ENCODE measurements at regions not wholly inside any gene's neighbourhood (a gene's known extent, or its start where the extent isn't known, plus 50 kb on each side); places are given as distances from the start of the nearest gene placed in this dataset.

- no peak for DNase-seq (ENCODE audit: low read depth in 2 of 2)
- Histone ChIP-seq H3K9ac (ENCODE audit: insufficient read depth, low read length) (no peak overlapping the region), H3K4me2 (ENCODE audit: extremely low read depth, insufficient read depth, low read length) (no peak overlapping the region)
These were observed 404.6 kb downstream of the DMRT2 start for GRCh38 chr9:1454616-1455347.

GRCh38 chr9:1455766-1456165 is 405.6 kb downstream of the DMRT2 start:
- H3K9me3 ChIP-seq (ENCODE audit: control insufficient read depth, insufficient read depth, low read depth, low read length): no peaks in the 10 kb centered on the region
- H3K27ac ChIP-seq (ENCODE audit: insufficient read depth, low read length): no peak overlapping the region
- DNase-seq (ENCODE audit: low read depth in 2 of 2): no peak
- no peak overlapping the region for H3K4me3 ChIP-seq (replicated peaks in 1 of 4; ENCODE audit: control extremely low read depth in 1 of 4, insufficient read depth in 1 of 4, low read depth in 3 of 4, low read length in 4 of 4)
- H2AFZ ChIP-seq (ENCODE audit: low read length): no peak overlapping the region
- H3K4me1 ChIP-seq (ENCODE audit: control insufficient read depth, extremely low read depth, insufficient read depth, low read length): no peaks in the 10 kb centered on the region
- no peaks in the 10 kb centered on the region for H3K27me3 ChIP-seq (ENCODE audit: control insufficient read depth, insufficient read depth, low read length)
- no peak overlapping the region for H3K9ac ChIP-seq (ENCODE audit: insufficient read depth, low read length)
- no peak overlapping the region for H3K4me2 ChIP-seq (ENCODE audit: extremely low read depth, insufficient read depth, low read length)
- no peaks in the 10 kb centered on the region for H4K20me1 ChIP-seq (ENCODE audit: control insufficient read depth, extremely low read depth, insufficient read depth, low read length)
- no peak for TF ChIP-seq CTCF (conservative IDR thresholded peaks at IDR 0.05 in 1 of 2, IDR thresholded peaks at IDR 0.05 in 1 of 2; ENCODE audit: low read depth in 1 of 2, low read length in 2 of 2)
- no peak for TF ChIP-seq EZH2 (IDR thresholded peaks at IDR 0.05; ENCODE audit: low read length, missing control alignments)
- H3K79me2 ChIP-seq (ENCODE audit: control insufficient read depth, insufficient read depth, low read length): no peaks in the 10 kb centered on the region
- no peaks in the 10 kb centered on the region for H3K36me3 ChIP-seq (ENCODE audit: control insufficient read depth, insufficient read depth, low read length)

More at GRCh38 chr9:1454616-1455347, 404.6 kb downstream of the DMRT2 start:
- no peaks in the 10 kb centered on the region for H3K4me1 ChIP-seq (ENCODE audit: control insufficient read depth, extremely low read depth, insufficient read depth, low read length)
- H4K20me1 ChIP-seq (ENCODE audit: control insufficient read depth, extremely low read depth, insufficient read depth, low read length): no peaks in the 10 kb centered on the region
- TF ChIP-seq CTCF (conservative IDR thresholded peaks at IDR 0.05 in 1 of 2, IDR thresholded peaks at IDR 0.05 in 1 of 2; ENCODE audit: low read depth in 1 of 2, low read length in 2 of 2): no peak
- no peak for TF ChIP-seq EZH2 (IDR thresholded peaks at IDR 0.05; ENCODE audit: low read length, missing control alignments)
- H3K4me3 ChIP-seq (replicated peaks in 1 of 4; ENCODE audit: control extremely low read depth in 1 of 4, insufficient read depth in 1 of 4, low read depth in 3 of 4, low read length in 4 of 4): no peak overlapping the region
- H3K27me3 ChIP-seq (ENCODE audit: control insufficient read depth, insufficient read depth, low read length): no peaks in the 10 kb centered on the region
- H3K36me3 ChIP-seq (ENCODE audit: control insufficient read depth, insufficient read depth, low read length): no peaks in the 10 kb centered on the region
- H2AFZ ChIP-seq (ENCODE audit: low read length): no peak overlapping the region
- no peaks in the 10 kb centered on the region for H3K79me2 ChIP-seq (ENCODE audit: control insufficient read depth, insufficient read depth, low read length)
- no peaks in the 10 kb centered on the region for H3K9me3 ChIP-seq (ENCODE audit: control insufficient read depth, insufficient read depth, low read depth, low read length)
- no peak overlapping the region for H3K27ac ChIP-seq (ENCODE audit: insufficient read depth, low read length)

GRCh38 chr9:1456301-1457024 is 406.3 kb downstream of the DMRT2 start:
- no peak for TF ChIP-seq CTCF (conservative IDR thresholded peaks at IDR 0.05 in 1 of 2, IDR thresholded peaks at IDR 0.05 in 1 of 2; ENCODE audit: low read depth in 1 of 2, low read length in 2 of 2)
- TF ChIP-seq EZH2 (IDR thresholded peaks at IDR 0.05; ENCODE audit: low read length, missing control alignments): no peak
- H3K27ac ChIP-seq (ENCODE audit: insufficient read depth, low read length): no peak overlapping the region
- H3K9me3 ChIP-seq (ENCODE audit: control insufficient read depth, insufficient read depth, low read depth, low read length): no peaks in the 10 kb centered on the region
- H3K27me3 ChIP-seq (ENCODE audit: control insufficient read depth, insufficient read depth, low read length): no peaks in the 10 kb centered on the region
- no peaks in the 10 kb centered on the region for H3K36me3 ChIP-seq (ENCODE audit: control insufficient read depth, insufficient read depth, low read length)
- no peak overlapping the region for H2AFZ ChIP-seq (ENCODE audit: low read length)
- no peaks in the 10 kb centered on the region for H3K4me1 ChIP-seq (ENCODE audit: control insufficient read depth, extremely low read depth, insufficient read depth, low read length)
- no peaks in the 10 kb centered on the region for H3K79me2 ChIP-seq (ENCODE audit: control insufficient read depth, insufficient read depth, low read length)
- no peak overlapping the region for H3K9ac ChIP-seq (ENCODE audit: insufficient read depth, low read length)
- no peak for DNase-seq (ENCODE audit: low read depth in 2 of 2)
- no peak overlapping the region for H3K4me2 ChIP-seq (ENCODE audit: extremely low read depth, insufficient read depth, low read length)
- H4K20me1 ChIP-seq (ENCODE audit: control insufficient read depth, extremely low read depth, insufficient read depth, low read length): no peaks in the 10 kb centered on the region
- no peak overlapping the region for H3K4me3 ChIP-seq (replicated peaks in 1 of 4; ENCODE audit: control extremely low read depth in 1 of 4, insufficient read depth in 1 of 4, low read depth in 3 of 4, low read length in 4 of 4)

Data from fibroblast of lung (primary cell).